ENCODE measurements at regions not wholly inside any gene's neighbourhood (a gene's known extent, or its start where the extent isn't known, plus 50 kb on each side); places are given as distances from the start of the nearest gene placed in this dataset.

DNA sequence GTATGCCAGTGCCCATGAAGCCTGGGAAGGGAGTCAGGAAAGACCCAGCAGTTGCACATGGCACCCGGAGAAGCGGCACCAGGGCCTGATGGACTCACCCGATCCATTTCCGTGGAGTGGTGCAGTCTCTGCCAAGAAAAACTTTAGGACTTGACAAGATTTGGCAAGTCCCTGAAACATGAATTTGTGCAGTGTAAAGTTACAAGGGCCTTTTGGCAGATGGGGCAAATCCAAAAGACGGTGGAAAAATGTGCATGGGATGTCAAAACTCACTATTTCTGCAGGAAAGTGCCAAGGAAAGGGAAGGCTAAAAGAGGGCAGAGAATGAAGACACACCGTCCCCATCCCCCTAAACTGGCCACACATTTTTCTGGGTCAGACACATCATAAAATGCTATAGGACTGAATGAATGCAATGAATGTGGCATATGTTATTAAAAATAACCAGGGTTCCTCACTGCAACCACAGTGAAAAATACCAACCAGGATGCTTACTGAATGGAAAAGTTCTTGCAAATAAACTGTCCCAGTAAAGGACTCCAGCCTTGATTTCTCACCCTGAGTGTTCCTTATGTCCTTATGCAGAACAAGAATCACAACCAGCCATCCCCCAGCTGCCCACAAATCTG, 173.5 kb upstream of the SIX2 start:
- 68 to 89% (median 84%) methylated on average over 6 of the region's 6 CpGs for WGBS, 5 donors
- no peak for DNase-seq
- H3K36me3 ChIP-seq: no peaks in the 10 kb centered on the region
- no peaks in the 10 kb centered on the region for H3K4me1 ChIP-seq
- H3K9me3 ChIP-seq: no peaks in the 10 kb centered on the region
- no peak overlapping the region for H3K27ac ChIP-seq
- no peak overlapping the region for H3K4me3 ChIP-seq
- intact Hi-C loops (cut with DNase I; ENCODE audit: low total_unique reads): no loop called here
- H3K27me3 ChIP-seq (replicated peaks in 1 of 7): peaks cover 0 to 23% (median 0%) of the 10 kb centered on the region in 7 donors
- TF ChIP-seq POLR2AphosphoS5 (IDR thresholded peaks at IDR 0.05): no peak
- TF ChIP-seq, protein P1, sequence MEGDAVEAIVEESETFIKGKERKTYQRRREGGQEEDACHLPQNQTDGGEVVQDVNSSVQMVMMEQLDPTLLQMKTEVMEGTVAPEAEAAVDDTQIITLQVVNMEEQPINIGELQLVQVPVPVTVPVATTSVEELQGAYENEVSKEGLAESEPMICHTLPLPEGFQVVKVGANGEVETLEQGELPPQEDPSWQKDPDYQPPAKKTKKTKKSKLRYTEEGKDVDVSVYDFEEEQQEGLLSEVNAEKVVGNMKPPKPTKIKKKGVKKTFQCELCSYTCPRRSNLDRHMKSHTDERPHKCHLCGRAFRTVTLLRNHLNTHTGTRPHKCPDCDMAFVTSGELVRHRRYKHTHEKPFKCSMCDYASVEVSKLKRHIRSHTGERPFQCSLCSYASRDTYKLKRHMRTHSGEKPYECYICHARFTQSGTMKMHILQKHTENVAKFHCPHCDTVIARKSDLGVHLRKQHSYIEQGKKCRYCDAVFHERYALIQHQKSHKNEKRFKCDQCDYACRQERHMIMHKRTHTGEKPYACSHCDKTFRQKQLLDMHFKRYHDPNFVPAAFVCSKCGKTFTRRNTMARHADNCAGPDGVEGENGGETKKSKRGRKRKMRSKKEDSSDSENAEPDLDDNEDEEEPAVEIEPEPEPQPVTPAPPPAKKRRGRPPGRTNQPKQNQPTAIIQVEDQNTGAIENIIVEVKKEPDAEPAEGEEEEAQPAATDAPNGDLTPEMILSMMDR (IDR thresholded peaks at IDR 0.05 in 8 of 11, conservative IDR thresholded peaks at IDR 0.05 in 3 of 11): no peak
- TF ChIP-seq POLR2A (IDR thresholded peaks at IDR 0.05): no peak

DNA sequence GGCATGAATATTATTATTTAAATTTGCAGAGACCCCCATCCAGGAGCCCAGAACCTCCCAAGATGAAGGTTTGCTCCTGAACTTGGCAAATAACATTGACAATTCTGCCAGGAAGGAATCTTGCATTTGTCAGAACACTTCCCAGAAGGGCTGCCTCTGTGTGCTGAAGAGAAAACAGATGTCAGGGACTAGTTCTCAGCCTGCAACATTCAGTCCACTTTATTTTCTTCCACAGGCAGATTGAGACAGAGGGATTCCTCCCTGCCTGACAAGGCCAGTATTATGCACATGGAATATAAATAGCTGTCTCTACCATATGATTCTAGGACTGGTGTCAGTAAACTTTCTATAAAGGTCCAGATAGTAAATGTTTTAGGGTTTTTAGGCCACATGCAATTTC, 171.5 kb upstream of the SIX2 start:
- no peak for TF ChIP-seq POLR2A (IDR thresholded peaks at IDR 0.05)
- TF ChIP-seq, protein P1 (IDR thresholded peaks at IDR 0.05 in 8 of 11, conservative IDR thresholded peaks at IDR 0.05 in 3 of 11): no peak
- no peak for TF ChIP-seq POLR2AphosphoS5 (IDR thresholded peaks at IDR 0.05)
- Histone ChIP-seq H3K4me3 (no peak overlapping the region), H3K27me3 (replicated peaks in 1 of 7) (peaks cover 0 to 18% (median 0%) of the 10 kb centered on the region in 7 donors), H3K9me3 (peaks cover 0 to 4% (median 0%) of the 10 kb centered on the region in 8 donors), H3K4me1 (no peaks in the 10 kb centered on the region), H3K27ac (no peak overlapping the region), H3K36me3 (no peaks in the 10 kb centered on the region)
- no peak for DNase-seq
- intact Hi-C loops (cut with DNase I; ENCODE audit: low total_unique reads): no loop called here

DNA sequence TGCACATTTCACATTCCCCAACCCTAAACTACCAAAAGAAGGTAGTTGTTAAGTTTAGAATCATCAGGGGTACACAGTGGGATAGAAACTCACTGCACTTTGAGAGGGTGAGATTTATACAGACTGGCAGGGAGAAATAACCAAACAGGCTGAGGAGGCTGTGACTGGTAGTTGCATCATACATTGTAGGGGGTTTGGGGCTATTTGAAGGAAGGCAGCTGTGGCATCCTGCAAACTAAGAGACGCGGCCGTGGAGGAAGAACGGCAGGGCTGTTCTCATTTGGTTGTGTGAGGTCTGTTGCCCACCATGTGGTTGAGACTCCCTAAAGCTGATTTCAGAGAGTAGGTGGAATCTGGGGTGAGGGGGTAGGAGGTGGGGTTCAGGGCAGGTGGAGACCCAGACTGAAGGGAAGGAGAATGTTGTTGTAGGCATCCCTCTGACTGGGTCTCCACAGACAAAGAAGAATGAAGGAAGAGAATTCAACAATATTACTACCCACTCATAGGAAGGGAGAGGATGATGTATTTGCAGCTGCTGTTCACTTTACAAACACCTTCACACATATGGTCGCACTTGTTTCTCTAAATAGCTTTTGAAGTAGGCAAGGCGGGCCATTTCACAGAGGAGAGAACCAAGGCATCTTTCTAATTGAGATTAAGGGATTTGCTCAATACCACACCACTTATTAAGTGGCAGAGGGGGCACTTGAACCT, 170.9 kb upstream of the SIX2 start:
- Histone ChIP-seq H3K36me3 (no peaks in the 10 kb centered on the region), H3K27me3 (replicated peaks in 1 of 7) (peaks cover 0 to 18% (median 0%) of the 10 kb centered on the region in 7 donors), H3K4me3 (no peak overlapping the region), H3K4me1 (no peaks in the 10 kb centered on the region), H3K9me3 (peaks cover 0 to 4% (median 0%) of the 10 kb centered on the region in 8 donors), H3K27ac (no peak overlapping the region)
- WGBS, 5 donors: 51 to 82% (median 65%) methylated on average over 6 of the region's 6 CpGs
- no peak for TF ChIP-seq POLR2AphosphoS5 (IDR thresholded peaks at IDR 0.05)
- TF ChIP-seq, protein P1 (IDR thresholded peaks at IDR 0.05 in 8 of 11, conservative IDR thresholded peaks at IDR 0.05 in 3 of 11): no peak
- TF ChIP-seq POLR2A (IDR thresholded peaks at IDR 0.05): no peak
- DNase-seq: no peak
- intact Hi-C loops (cut with DNase I; ENCODE audit: low total_unique reads): no loop called here

DNA sequence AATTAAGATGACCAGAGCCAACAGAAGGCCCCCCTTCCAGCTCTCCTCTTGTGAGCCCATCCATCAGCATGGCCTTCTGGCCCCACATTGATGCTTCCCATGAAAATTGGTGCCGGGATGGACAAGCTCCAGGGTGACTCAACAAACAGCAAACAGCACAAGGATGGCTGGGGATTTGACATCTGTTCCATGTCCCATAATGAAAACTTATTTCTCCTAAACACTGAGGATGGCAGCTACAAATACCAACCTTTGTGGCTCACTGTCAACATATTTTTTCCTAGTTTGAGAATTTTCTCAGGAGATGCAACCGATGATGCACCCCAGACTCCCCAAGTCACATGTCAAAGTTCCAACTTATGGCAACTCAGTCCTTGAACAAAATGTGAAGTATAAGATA, 169.6 kb upstream of the SIX2 start:
- no peak overlapping the region for H3K4me3 ChIP-seq
- no peaks in the 10 kb centered on the region for H3K4me1 ChIP-seq
- H3K27ac ChIP-seq: no peak overlapping the region
- no peaks in the 10 kb centered on the region for H3K36me3 ChIP-seq
- H3K9me3 ChIP-seq: peaks cover 0 to 4% (median 0%) of the 10 kb centered on the region in 8 donors
- intact Hi-C loops (cut with DNase I; ENCODE audit: low total_unique reads): no loop called here
- TF ChIP-seq, protein P1 (IDR thresholded peaks at IDR 0.05 in 8 of 11, conservative IDR thresholded peaks at IDR 0.05 in 3 of 11): no peak
- TF ChIP-seq POLR2A (IDR thresholded peaks at IDR 0.05) (no peak), POLR2AphosphoS5 (IDR thresholded peaks at IDR 0.05) (no peak)
- WGBS, 5 donors: 68 to 98% (median 93%) methylated on average over 2 of the region's 2 CpGs
- DNase-seq: no peak
- H3K27me3 ChIP-seq (replicated peaks in 1 of 7): peaks cover 0 to 25% (median 0%) of the 10 kb centered on the region in 7 donors

Measured in spleen (tissue), 11 donors.